GM23338 (cell line): ENCODE measurements at regions not wholly inside any gene's neighbourhood (a gene's known extent, or its start where the extent isn't known, plus 50 kb on each side); places are given as distances from the start of the nearest gene placed in this dataset.

Experiments
- ATAC-seq: fragments of 200-7000 bp; cut with Tn5 transposase; 3 replicates; pipeline ENCODE4 v1.9.1; 2020
- DNase-seq: peaks from one replicate; pipeline ENCODE4 v3.0.0-alpha.2; 2015; ENCODE audit warnings: low spot score
- H2AFZ ChIP-seq: fragments of 200-600 bp; sonication (generic); 2 replicates; pipeline ENCODE4 v1.8.0; 2016; ENCODE audit warnings: antibody characterized with exemption, mild to moderate bottlenecking, moderate library complexity
- H3F3A ChIP-seq: fragments of 200-600 bp; sonication (generic); replicated peaks from 2 replicates; pipeline ENCODE4 v1.8.0; 2017; ENCODE audit warnings: antibody characterized with exemption, mixed run types, low read depth
- H3K27ac ChIP-seq: fragments of 200-600 bp; sonication (generic); 2 replicates; pipeline ENCODE4 v1.6.1; 2016; ENCODE audit warnings: low read depth
- H3K27me3 ChIP-seq: fragments of 200-600 bp; sonication (generic); 2 replicates; pipeline ENCODE4 v1.8.0; 2016; ENCODE audit warnings: mild to moderate bottlenecking, mixed run types, moderate library complexity; ENCODE audit not compliant: insufficient read depth
- H3K36me3 ChIP-seq: fragments of 200-600 bp; sonication (generic); 2 replicates; pipeline ENCODE4 v1.8.0; 2016; ENCODE audit warnings: mild to moderate bottlenecking; ENCODE audit not compliant: insufficient read depth
- H3K4me1 ChIP-seq: fragments of 200-600 bp; sonication (generic); 2 replicates; pipeline ENCODE4 v1.8.0; 2016; ENCODE audit warnings: mild to moderate bottlenecking, moderate library complexity; ENCODE audit not compliant: insufficient read depth
- H3K4me2 ChIP-seq: fragments of 200-600 bp; sonication (generic); 2 replicates; pipeline ENCODE4 v1.7.1; 2017; ENCODE audit warnings: mixed run types
- H3K4me3 ChIP-seq: fragments of 200-600 bp; sonication (generic); 2 replicates; pipeline ENCODE4 v1.6.1; 2016; ENCODE audit warnings: mixed run types
- H3K79me2 ChIP-seq: fragments of 200-600 bp; sonication (generic); replicated peaks from 2 replicates; pipeline ENCODE4 v1.8.0; 2017; ENCODE audit warnings: mild to moderate bottlenecking; ENCODE audit not compliant: insufficient read depth
- H3K9me2 ChIP-seq: fragments of 200-600 bp; sonication (generic); 2 replicates; pipeline ENCODE4 v1.8.0; 2017; ENCODE audit not compliant: insufficient read depth
- H4K20me1 ChIP-seq: fragments of 200-600 bp; sonication (generic); replicated peaks from 2 replicates; pipeline ENCODE4 v1.8.0; 2017; ENCODE audit warnings: mild to moderate bottlenecking; ENCODE audit not compliant: insufficient read depth
- H3K27ac Mint-ChIP-seq: 2 replicates; pipeline ENCODE4 v1.8.0; 2020; ENCODE audit warnings: inconsistent platforms, mild to moderate bottlenecking, moderate library complexity, mixed read lengths
- H3K27me3 Mint-ChIP-seq: 3 replicates; pipeline ENCODE4 v1.8.0; 2022; ENCODE audit warnings: low read depth, mild to moderate bottlenecking, moderate library complexity, mixed read lengths, inconsistent platforms; ENCODE audit not compliant: insufficient read depth, poor library complexity
- H3K36me3 Mint-ChIP-seq: 3 replicates; pipeline ENCODE4 v1.8.0; 2021; ENCODE audit warnings: low read depth, mild to moderate bottlenecking, inconsistent platforms, moderate library complexity, mixed read lengths
- H3K4me1 Mint-ChIP-seq: 3 replicates; pipeline ENCODE4 v1.8.0; 2020; ENCODE audit warnings: mild to moderate bottlenecking, inconsistent platforms, mixed read lengths
- H3K4me3 Mint-ChIP-seq: 3 replicates; pipeline ENCODE4 v1.8.0; 2021; ENCODE audit warnings: moderate library complexity, mild to moderate bottlenecking, inconsistent platforms, mixed read lengths
- H3K9me3 Mint-ChIP-seq: 3 replicates; pipeline ENCODE4 v1.8.0; 2020; ENCODE audit warnings: moderate library complexity, mild to moderate bottlenecking, inconsistent platforms, mixed read lengths
- CREB1 ChIP-seq: fragments of 250-450 bp; sonication (Bioruptor Pico); IDR thresholded peaks from 2 replicates; pipeline ENCODE4 v1.5.0; 2020; ENCODE audit warnings: low read depth, mild to moderate bottlenecking, moderate library complexity
- EZH2phosphoT487 ChIP-seq: fragments of 200-600 bp; sonication (generic); IDR thresholded peaks from one replicate; pipeline ENCODE4 v1.8.1; 2018; ENCODE audit warnings: antibody characterized with exemption; ENCODE audit not compliant: unreplicated experiment
- NANOG ChIP-seq: IDR thresholded peaks from 2 replicates; pipeline ENCODE4 v1.6.1; 2016; ENCODE audit warnings: antibody characterized with exemption, borderline replicate concordance
- POLR2AphosphoS5 ChIP-seq: IDR thresholded peaks from 2 replicates; pipeline ENCODE4 v1.6.1; 2016; ENCODE audit warnings: antibody characterized with exemption, low read depth
- ZNF114 ChIP-seq: fragments of 250-450 bp; sonication (Bioruptor Pico); IDR thresholded peaks from 2 replicates; pipeline ENCODE4 v1.5.0; 2020; ENCODE audit warnings: mild to moderate bottlenecking, moderate library complexity
- TF ChIP-seq, protein P1 (sequence below): IDR thresholded peaks from one replicate; pipeline ENCODE4 v1.6.1; 2018; ENCODE audit warnings: antibody characterized with exemption; ENCODE audit not compliant: unreplicated experiment

DNA sequence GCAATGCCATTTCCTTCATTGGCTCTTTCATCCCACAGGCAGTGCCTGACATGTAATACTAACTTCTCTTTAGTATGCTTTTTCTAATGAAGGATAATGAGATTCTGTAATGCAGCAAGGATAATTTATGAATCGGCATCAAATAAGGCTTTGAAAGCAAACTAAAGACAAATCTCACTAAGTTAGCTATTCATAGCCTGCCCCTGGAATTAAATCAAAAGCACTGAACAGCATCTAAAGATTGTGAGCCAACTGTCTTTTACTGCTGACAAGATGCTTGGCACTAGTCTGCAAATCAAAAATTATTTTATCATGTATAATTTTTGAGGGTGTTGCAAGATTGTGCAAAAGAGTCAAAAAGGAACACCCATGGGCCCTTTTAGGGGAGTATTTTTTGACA, 265.0 kb downstream of the CASP12 start:
- H2AFZ ChIP-seq: no peak overlapping the region
- no peak for TF ChIP-seq POLR2AphosphoS5
- TF ChIP-seq CREB1 (CRISPR knock-in tag): no peak
- no peak for TF ChIP-seq NANOG
- TF ChIP-seq, protein P1, sequence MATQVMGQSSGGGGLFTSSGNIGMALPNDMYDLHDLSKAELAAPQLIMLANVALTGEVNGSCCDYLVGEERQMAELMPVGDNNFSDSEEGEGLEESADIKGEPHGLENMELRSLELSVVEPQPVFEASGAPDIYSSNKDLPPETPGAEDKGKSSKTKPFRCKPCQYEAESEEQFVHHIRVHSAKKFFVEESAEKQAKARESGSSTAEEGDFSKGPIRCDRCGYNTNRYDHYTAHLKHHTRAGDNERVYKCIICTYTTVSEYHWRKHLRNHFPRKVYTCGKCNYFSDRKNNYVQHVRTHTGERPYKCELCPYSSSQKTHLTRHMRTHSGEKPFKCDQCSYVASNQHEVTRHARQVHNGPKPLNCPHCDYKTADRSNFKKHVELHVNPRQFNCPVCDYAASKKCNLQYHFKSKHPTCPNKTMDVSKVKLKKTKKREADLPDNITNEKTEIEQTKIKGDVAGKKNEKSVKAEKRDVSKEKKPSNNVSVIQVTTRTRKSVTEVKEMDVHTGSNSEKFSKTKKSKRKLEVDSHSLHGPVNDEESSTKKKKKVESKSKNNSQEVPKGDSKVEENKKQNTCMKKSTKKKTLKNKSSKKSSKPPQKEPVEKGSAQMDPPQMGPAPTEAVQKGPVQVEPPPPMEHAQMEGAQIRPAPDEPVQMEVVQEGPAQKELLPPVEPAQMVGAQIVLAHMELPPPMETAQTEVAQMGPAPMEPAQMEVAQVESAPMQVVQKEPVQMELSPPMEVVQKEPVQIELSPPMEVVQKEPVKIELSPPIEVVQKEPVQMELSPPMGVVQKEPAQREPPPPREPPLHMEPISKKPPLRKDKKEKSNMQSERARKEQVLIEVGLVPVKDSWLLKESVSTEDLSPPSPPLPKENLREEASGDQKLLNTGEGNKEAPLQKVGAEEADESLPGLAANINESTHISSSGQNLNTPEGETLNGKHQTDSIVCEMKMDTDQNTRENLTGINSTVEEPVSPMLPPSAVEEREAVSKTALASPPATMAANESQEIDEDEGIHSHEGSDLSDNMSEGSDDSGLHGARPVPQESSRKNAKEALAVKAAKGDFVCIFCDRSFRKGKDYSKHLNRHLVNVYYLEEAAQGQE: no peak
- TF ChIP-seq EZH2phosphoT487: no peak
- DNase-seq: no peak
- no peaks in the 10 kb centered on the region for H3K79me2 ChIP-seq
- Mint-ChIP-seq H3K27ac (no peak overlapping the region), H3K4me3 (no peak overlapping the region), H3K4me1 (peaks cover 32% of the 10 kb centered on the region), H3K27me3 (no peaks in the 10 kb centered on the region), H3K36me3 (peaks cover 15% of the 10 kb centered on the region; the same call in 1 of the 3 replicates), H3K9me3 (no peaks in the 10 kb centered on the region)
- ATAC-seq: no peak
- H3F3A ChIP-seq: no peaks in the 10 kb centered on the region
- H3K4me1 ChIP-seq: peaks cover 29% of the 10 kb centered on the region
- no peaks in the 10 kb centered on the region for H3K27me3 ChIP-seq
- H4K20me1 ChIP-seq: no peaks in the 10 kb centered on the region
- no peak overlapping the region for H3K4me3 ChIP-seq
- no peaks in the 10 kb centered on the region for H3K36me3 ChIP-seq
- H3K4me2 ChIP-seq: no peak overlapping the region
- no peak overlapping the region for H3K27ac ChIP-seq
- H3K9me2 ChIP-seq: peaks cover 9% of the 10 kb centered on the region

DNA sequence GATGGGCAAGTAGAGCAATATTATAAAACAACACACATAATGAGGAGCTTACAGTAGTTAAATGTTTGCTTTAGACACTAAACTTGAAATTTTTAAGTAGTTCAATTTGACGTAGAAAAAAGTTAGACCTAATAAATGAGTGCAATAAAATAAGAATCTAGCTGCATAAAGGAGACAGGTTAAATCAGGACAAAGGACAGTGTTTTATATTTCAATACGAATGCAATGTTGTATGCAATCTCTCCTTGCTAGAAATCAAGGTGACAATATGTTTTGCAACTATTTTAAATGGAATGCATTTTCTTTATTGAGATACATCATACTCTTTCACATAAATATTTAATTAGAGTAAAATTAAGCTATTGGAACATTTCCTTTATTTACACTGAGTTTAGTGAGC, 267.9 kb downstream of the CASP12 start:
- Histone ChIP-seq H3K4me3 (no peak overlapping the region), H3K79me2 (no peaks in the 10 kb centered on the region), H4K20me1 (no peaks in the 10 kb centered on the region), H3K36me3 (no peaks in the 10 kb centered on the region), H3F3A (no peaks in the 10 kb centered on the region), H3K27ac (no peak overlapping the region), H3K27me3 (no peaks in the 10 kb centered on the region), H2AFZ (no peak overlapping the region), H3K4me2 (no peak overlapping the region), H3K4me1 (peaks cover 25% of the 10 kb centered on the region), H3K9me2 (peaks cover 9% of the 10 kb centered on the region)
- Mint-ChIP-seq H3K9me3 (no peaks in the 10 kb centered on the region), H3K4me1 (peaks cover 24% of the 10 kb centered on the region), H3K27ac (0 out of 2 replicates have a peak overlapping the region, but pooled peaks have one; percentile 22), H3K27me3 (no peaks in the 10 kb centered on the region), H3K36me3 (peaks cover 15% of the 10 kb centered on the region; the same call in 1 of the 3 replicates), H3K4me3 (no peak overlapping the region)
- ATAC-seq (no peak), DNase-seq (no peak)
- TF ChIP-seq ZNF114 (CRISPR knock-in tag): no peak
- TF ChIP-seq, protein P1: peak; percentile 41
